HCT116 (cell line): ENCODE measurements at regions not wholly inside any gene's neighbourhood (a gene's known extent, or its start where the extent isn't known, plus 50 kb on each side); places are given as distances from the start of the nearest gene placed in this dataset.

Experiments
- ATAC-seq: fragments of 200-7000 bp; cut with Tn5 transposase; 2 replicates; pipeline ENCODE4 v1.9.1; 2020; ENCODE audit warnings: mild to moderate bottlenecking, moderate library complexity
- BruUV-seq: library from RNA; stranded (reverse); fragments of 400-500 nt; replicated peaks from 2 replicates; lab custom pipeline; 2021; lab: Mats Ljungman, UMichigan
- CTCF ChIA-PET: fragments of 300-600 bp; sonication (Branson Sonifier 250); formaldehyde crosslinking; loops from one replicate; lab custom pipeline; 2021; ENCODE audit warnings: antibody characterized with exemption; lab: Charles Lee
- POLR2A ChIA-PET: fragments of 300-600, 350-600 bp; sonication (Branson Sonifier 250); formaldehyde crosslinking; loops from one replicate; lab custom pipeline; 2021; ENCODE audit warnings: antibody characterized with exemption; lab: Charles Lee
- RAD21 ChIA-PET, 2 experiments: fragments of 300-600 bp; sonication (Branson Sonifier 250); formaldehyde crosslinking; loops; one replicate each; lab custom pipeline; 2023; ENCODE audit warnings: low total read pairs in 2 of 2; ENCODE audit not compliant: uncharacterized antibody in 2 of 2, unreplicated experiment in 2 of 2, low non-redundant PET in 1 of 2; lab: Charles Lee
- DNase-seq: peaks from one replicate; pipeline ENCODE4 v3.0.0-alpha.2; 2010; ENCODE audit warnings: low read depth, low spot score
- H2AFZ ChIP-seq: fragments of 200-600 bp; shearing (Covaris generic), sonication (generic); 2 replicates; pipeline ENCODE4 v1.6.1; 2017; ENCODE audit warnings: low read depth, mixed run types, mixed read lengths, antibody characterized with exemption, low read length; ENCODE audit not compliant: poor library complexity, severe bottlenecking
- H3K27ac ChIP-seq: 2 replicates; pipeline ENCODE4 v1.5.1; 2012; ENCODE audit warnings: low read depth, low read length
- H3K27me3 ChIP-seq: fragments of 200-600 bp; sonication (generic); 2 replicates; pipeline ENCODE4 v1.6.1; 2016; ENCODE audit warnings: mixed run types, low read length, mixed read lengths; ENCODE audit not compliant: insufficient read depth
- H3K36me3 ChIP-seq, 2 experiments: fragments of 200-500 bp in 1 of 2; fragments of 200-600 bp in 1 of 2; sonication (Bioruptor generic) in 1 of 2; sonication (generic) in 1 of 2; 2 replicates each; pipeline versions ENCODE4 v1.5.1 to v1.6.1; 2014 to 2016; ENCODE audit warnings: low read length in 2 of 2, inconsistent platforms in 1 of 2, mixed read lengths in 1 of 2, mixed run types in 1 of 2; ENCODE audit not compliant: insufficient read depth in 2 of 2, control insufficient read depth in 1 of 2
- H3K4me1 ChIP-seq, 2 experiments: fragments of 200-600 bp in 1 of 2; sonication (generic) in 1 of 2; 2 replicates each; pipeline versions ENCODE4 v1.5.1 to v1.6.1; 2012 to 2017; ENCODE audit warnings: low read length in 2 of 2, inconsistent platforms in 1 of 2, mild to moderate bottlenecking in 1 of 2, mixed read lengths in 1 of 2, mixed run types in 1 of 2, moderate library complexity in 1 of 2; ENCODE audit not compliant: insufficient read depth in 2 of 2, control insufficient read depth in 1 of 2
- H3K4me2 ChIP-seq: fragments of 200-600 bp; sonication (generic); 2 replicates; pipeline ENCODE4 v1.6.1; 2017; ENCODE audit warnings: mixed run types, low read length, mixed read lengths
- H3K4me3 ChIP-seq, 2 experiments: fragments of 200-600 bp in 1 of 2; sonication (generic) in 1 of 2; replicated peaks in 1 of 2; 2 replicates each; pipeline ENCODE4 v1.5.1; 2011 to 2016; ENCODE audit warnings: low read length in 2 of 2, control low read depth in 1 of 2, low read depth in 1 of 2, mild to moderate bottlenecking in 1 of 2, mixed read lengths in 1 of 2, mixed run types in 1 of 2
- H3K79me2 ChIP-seq: fragments of 200-600 bp; sonication (generic); 2 replicates; pipeline ENCODE4 v1.6.1; 2017; ENCODE audit warnings: mild to moderate bottlenecking, mixed run types, low read length, moderate library complexity, mixed read lengths; ENCODE audit not compliant: insufficient read depth
- H3K9ac ChIP-seq: fragments of 200-600 bp; sonication (generic); 2 replicates; pipeline ENCODE4 v1.6.1; 2016; ENCODE audit warnings: low read length, mixed read lengths
- H3K9me2 ChIP-seq: fragments of 200-600 bp; sonication (generic), shearing (Covaris generic); 2 replicates; pipeline ENCODE4 v1.6.1; 2017; ENCODE audit warnings: mixed run types, mild to moderate bottlenecking, moderate library complexity; ENCODE audit not compliant: insufficient read depth
- H3K9me3 ChIP-seq, 2 experiments: fragments of 200-500 bp in 1 of 2; fragments of 200-600 bp in 1 of 2; sonication (Bioruptor generic) in 1 of 2; sonication (generic) in 1 of 2; 2 replicates each; pipeline ENCODE4 v1.6.1; 2014 to 2017; ENCODE audit warnings: low read length in 2 of 2, mixed read lengths in 2 of 2, inconsistent platforms in 1 of 2, low read depth in 1 of 2, mild to moderate bottlenecking in 1 of 2, mixed run types in 1 of 2, moderate library complexity in 1 of 2; ENCODE audit not compliant: control insufficient read depth in 1 of 2, insufficient read depth in 1 of 2
- H4K20me1 ChIP-seq: fragments of 200-600 bp; sonication (generic), shearing (Covaris generic); 2 replicates; pipeline ENCODE4 v1.6.1; 2017; ENCODE audit warnings: mixed run types, mild to moderate bottlenecking, moderate library complexity; ENCODE audit not compliant: insufficient read depth
- CEBPB ChIP-seq: IDR thresholded peaks from 2 replicates; pipeline ENCODE4 v1.6.1; 2012; ENCODE audit warnings: low read depth
- EGR1 ChIP-seq: IDR thresholded peaks from 2 replicates; pipeline ENCODE4 v1.6.1; 2012; ENCODE audit warnings: low read depth
- ELF1 ChIP-seq: IDR thresholded peaks from 2 replicates; pipeline ENCODE4 v1.6.1; 2012; ENCODE audit warnings: low read depth, borderline replicate concordance
- EZH2 ChIP-seq: fragments of 200-600 bp; sonication (generic); IDR thresholded peaks from 2 replicates; pipeline ENCODE4 v1.6.1; 2017; ENCODE audit warnings: antibody characterized with exemption, mixed run types
- EZH2phosphoT487 ChIP-seq: fragments of 200-600 bp; IDR thresholded peaks from 2 replicates; pipeline ENCODE4 v1.6.1; 2018; ENCODE audit warnings: antibody characterized with exemption, borderline replicate concordance
- FOSL1 ChIP-seq: IDR thresholded peaks from 2 replicates; pipeline ENCODE4 v1.6.1; 2012; ENCODE audit warnings: low read depth
- RAD21 ChIP-seq: IDR thresholded peaks from 2 replicates; pipeline ENCODE4 v1.6.1; 2012; ENCODE audit warnings: low read depth, mild to moderate bottlenecking
- SP1 ChIP-seq: IDR thresholded peaks from 2 replicates; pipeline ENCODE4 v1.6.1; 2012; ENCODE audit warnings: low read depth
- SRF ChIP-seq: IDR thresholded peaks from 2 replicates; pipeline ENCODE4 v1.6.1; 2012; ENCODE audit warnings: low read depth
- YY1 ChIP-seq: IDR thresholded peaks from 2 replicates; pipeline ENCODE4 v1.6.1; 2011; ENCODE audit warnings: low read length, low read depth, moderate library complexity, mild to moderate bottlenecking; ENCODE audit not compliant: insufficient replicate concordance; ENCODE audit errors: extremely low read depth
- ZNF274 ChIP-seq: fragments of 200-500 bp; sonication (Bioruptor generic); IDR thresholded peaks from 2 replicates; pipeline ENCODE4 v1.6.1; 2014; ENCODE audit warnings: mild to moderate bottlenecking, low read depth, low read length, inconsistent platforms
- intact Hi-C: fragments of 100-400 bp; cut with micrococcal nuclease; formaldehyde crosslinking; loops from 2 replicates; pipeline ENCODE4 v1.10.0; 2022
- TF ChIP-seq, protein P1 (sequence below): IDR thresholded peaks from 2 replicates; pipeline ENCODE4 v1.6.1; 2012
- TF ChIP-seq, protein P2 (sequence below): IDR thresholded peaks from 2 replicates; pipeline ENCODE4 v1.6.1; 2012; ENCODE audit warnings: low read depth
- TF ChIP-seq, protein P3 (sequence below): IDR thresholded peaks from 2 replicates; pipeline ENCODE4 v1.6.1; 2012

DNA sequence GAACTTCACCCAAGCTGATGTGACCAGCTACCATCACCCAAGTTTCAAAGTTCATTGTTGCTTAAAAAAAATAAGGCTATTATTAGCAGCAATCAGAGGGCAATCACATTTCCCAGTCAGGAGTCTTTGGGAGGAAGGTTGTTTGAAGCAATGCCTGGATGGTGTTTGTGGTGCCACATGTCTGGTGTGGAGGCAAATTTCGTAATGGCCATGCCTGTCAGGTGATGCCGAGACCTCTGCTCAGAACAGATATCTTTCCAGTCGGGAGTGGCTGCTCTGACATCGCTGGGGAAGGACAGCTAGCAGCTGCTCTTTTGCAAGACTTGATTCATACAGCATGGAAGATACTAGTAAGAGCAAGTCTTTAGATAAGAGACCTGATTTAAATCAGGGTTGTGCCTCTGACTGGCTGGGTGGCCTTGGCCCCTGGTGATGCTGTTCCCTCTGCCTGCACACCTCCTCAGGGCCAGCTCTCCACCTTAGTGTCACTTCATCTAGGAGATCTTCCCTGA lies 187.8 kb upstream of the JUN start:
- ATAC-seq = no peak
- intact Hi-C loops = no loop called here

More for the DNA sequence above, 187.8 kb upstream of the JUN start:
- H3K4me2 ChIP-seq = no peak overlapping the region
- H3K9me3 ChIP-seq = no peaks in the 10 kb centered on the region
- no peak overlapping the region for H3K4me3 ChIP-seq
- RAD21 ChIA-PET = no interaction called here
- H4K20me1 ChIP-seq = no peaks in the 10 kb centered on the region
- no peaks in the 10 kb centered on the region for H3K79me2 ChIP-seq
- H3K4me1 ChIP-seq = no peaks in the 10 kb centered on the region
- CTCF ChIA-PET = no interaction called here
- no TSS peak for BruUV-seq
- POLR2A ChIA-PET = no interaction called here
- no peak for DNase-seq
- no peak overlapping the region for H3K27ac ChIP-seq
- no peaks in the 10 kb centered on the region for H3K36me3 ChIP-seq
- no peaks in the 10 kb centered on the region for H3K27me3 ChIP-seq
- H3K9ac ChIP-seq = no peak overlapping the region
- H3K9me2 ChIP-seq = no peaks in the 10 kb centered on the region
- TF ChIP-seq RAD21 (no peak), YY1 (no peak), ZNF274 (no peak), SP1 (no peak), CEBPB (no peak), EZH2phosphoT487 (no peak), EGR1 (no peak), SRF (no peak), ELF1 (no peak), EZH2 (no peak), FOSL1 (no peak)
- TF ChIP-seq, protein P1, sequence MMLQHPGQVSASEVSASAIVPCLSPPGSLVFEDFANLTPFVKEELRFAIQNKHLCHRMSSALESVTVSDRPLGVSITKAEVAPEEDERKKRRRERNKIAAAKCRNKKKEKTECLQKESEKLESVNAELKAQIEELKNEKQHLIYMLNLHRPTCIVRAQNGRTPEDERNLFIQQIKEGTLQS = no peak
- TF ChIP-seq, protein P2, sequence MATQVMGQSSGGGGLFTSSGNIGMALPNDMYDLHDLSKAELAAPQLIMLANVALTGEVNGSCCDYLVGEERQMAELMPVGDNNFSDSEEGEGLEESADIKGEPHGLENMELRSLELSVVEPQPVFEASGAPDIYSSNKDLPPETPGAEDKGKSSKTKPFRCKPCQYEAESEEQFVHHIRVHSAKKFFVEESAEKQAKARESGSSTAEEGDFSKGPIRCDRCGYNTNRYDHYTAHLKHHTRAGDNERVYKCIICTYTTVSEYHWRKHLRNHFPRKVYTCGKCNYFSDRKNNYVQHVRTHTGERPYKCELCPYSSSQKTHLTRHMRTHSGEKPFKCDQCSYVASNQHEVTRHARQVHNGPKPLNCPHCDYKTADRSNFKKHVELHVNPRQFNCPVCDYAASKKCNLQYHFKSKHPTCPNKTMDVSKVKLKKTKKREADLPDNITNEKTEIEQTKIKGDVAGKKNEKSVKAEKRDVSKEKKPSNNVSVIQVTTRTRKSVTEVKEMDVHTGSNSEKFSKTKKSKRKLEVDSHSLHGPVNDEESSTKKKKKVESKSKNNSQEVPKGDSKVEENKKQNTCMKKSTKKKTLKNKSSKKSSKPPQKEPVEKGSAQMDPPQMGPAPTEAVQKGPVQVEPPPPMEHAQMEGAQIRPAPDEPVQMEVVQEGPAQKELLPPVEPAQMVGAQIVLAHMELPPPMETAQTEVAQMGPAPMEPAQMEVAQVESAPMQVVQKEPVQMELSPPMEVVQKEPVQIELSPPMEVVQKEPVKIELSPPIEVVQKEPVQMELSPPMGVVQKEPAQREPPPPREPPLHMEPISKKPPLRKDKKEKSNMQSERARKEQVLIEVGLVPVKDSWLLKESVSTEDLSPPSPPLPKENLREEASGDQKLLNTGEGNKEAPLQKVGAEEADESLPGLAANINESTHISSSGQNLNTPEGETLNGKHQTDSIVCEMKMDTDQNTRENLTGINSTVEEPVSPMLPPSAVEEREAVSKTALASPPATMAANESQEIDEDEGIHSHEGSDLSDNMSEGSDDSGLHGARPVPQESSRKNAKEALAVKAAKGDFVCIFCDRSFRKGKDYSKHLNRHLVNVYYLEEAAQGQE = no peak
- TF ChIP-seq, protein P3, sequence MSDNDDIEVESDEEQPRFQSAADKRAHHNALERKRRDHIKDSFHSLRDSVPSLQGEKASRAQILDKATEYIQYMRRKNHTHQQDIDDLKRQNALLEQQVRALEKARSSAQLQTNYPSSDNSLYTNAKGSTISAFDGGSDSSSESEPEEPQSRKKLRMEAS = no peak
- H2AFZ ChIP-seq = no peak overlapping the region
